Vagina (tissue), 2 donors: ENCODE measurements at regions not wholly inside any gene's neighbourhood (a gene's known extent, or its start where the extent isn't known, plus 50 kb on each side); places are given as distances from the start of the nearest gene placed in this dataset.

ENCODE experiments used
- CTCF ChIP-seq, 3 experiments: fragments of 450-650 bp in 2 of 3; fragments of 200-600 bp in 1 of 3; sonication (generic) in 1 of 3; IDR thresholded peaks; one replicate each; pipeline ENCODE4 v1.5.1; 2017 to 2019; ENCODE audit warnings: antibody characterized with exemption in 3 of 3, mild to moderate bottlenecking in 2 of 3, moderate library complexity in 2 of 3
- POLR2A ChIP-seq, 2 donors: fragments of 450-650 bp; IDR thresholded peaks; one replicate each; pipeline ENCODE4 v1.6.1; 2017; ENCODE audit warnings: antibody characterized with exemption in 2 of 2, mild to moderate bottlenecking in 2 of 2, moderate library complexity in 2 of 2

- TF ChIP-seq POLR2A (IDR thresholded peaks at IDR 0.05) (no peak), CTCF (IDR thresholded peaks at IDR 0.05) (no peak)
Observed at GRCh38 chr13:65530688-65531087, 1699.4 kb downstream of the PCDH9 start.
